Hematopoietic multipotent progenitor cell treated with erythropoietin and hydrocortisone succinate and interleukin-3 and kit ligand, for 8 days (in vitro differentiated cells): ENCODE measurements at regions not wholly inside any gene's neighbourhood (a gene's known extent, or its start where the extent isn't known, plus 50 kb on each side); places are given as distances from the start of the nearest gene placed in this dataset.
A peak's percentile ranks its signal among the peaks of the same experiment; 100 is the strongest.

ENCODE experiments used
- DNase-seq: peaks from one replicate; pipeline ENCODE4 v3.0.0-alpha.2; 2015

GRCh38 chr15:62722237-62722636 lies 320.3 kb upstream of the TPM1 start:
- no peak for DNase-seq

- no peak for DNase-seq
These were observed 316.1 kb upstream of the TPM1 start for GRCh38 chr15:62726461-62726860.

DNA sequence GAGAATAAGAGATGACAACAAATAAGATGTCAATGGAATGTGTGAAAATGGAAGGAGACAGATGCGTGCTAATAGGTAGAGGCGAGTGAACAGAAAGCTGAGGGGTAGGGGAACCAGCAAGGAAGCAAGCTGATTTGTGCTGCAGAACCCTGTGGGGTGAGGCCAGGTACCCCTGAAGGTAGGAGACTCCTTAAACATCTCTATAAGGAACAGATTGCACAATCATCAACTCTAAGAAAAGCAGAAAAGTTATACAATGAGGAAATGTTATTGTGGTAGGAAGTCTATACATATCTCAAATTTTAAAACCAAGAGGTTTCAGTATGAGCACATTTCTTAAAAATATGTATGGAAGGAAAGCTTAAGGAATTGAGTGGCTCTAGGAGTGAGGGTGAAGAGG lies 315.0 kb upstream of the TPM1 start:
- no peak for DNase-seq

GRCh38 chr15:62730825-62731224 lies 311.7 kb upstream of the TPM1 start:
- DNase-seq: no peak

GRCh38 chr15:62732078-62732477 lies 310.5 kb upstream of the TPM1 start:
- no peak for DNase-seq

- DNase-seq: no peak
These were observed 307.8 kb upstream of the TPM1 start for GRCh38 chr15:62734706-62735105.

DNA sequence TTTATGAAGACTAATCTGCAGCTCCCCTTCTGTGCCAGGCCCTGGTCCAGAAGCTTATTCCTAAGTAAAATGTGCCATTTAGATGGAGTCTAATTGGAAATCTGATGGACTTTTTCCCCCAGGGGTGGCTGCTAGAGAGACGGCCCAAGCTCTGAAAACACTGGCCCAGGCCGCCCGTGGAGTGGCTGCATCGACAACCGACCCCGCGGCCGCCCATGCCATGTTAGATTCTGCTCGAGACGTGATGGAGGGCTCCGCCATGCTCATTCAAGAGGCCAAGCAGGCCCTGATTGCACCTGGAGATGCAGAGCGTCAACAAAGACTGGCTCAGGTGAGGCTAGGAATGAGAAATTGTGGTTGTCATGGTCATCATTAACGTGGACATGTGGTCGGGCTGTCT lies 305.8 kb upstream of the TPM1 start:
- DNase-seq: no peak

- DNase-seq: no peak
These were observed 305.0 kb upstream of the TPM1 start for GRCh38 chr15:62737551-62737950.

DNA sequence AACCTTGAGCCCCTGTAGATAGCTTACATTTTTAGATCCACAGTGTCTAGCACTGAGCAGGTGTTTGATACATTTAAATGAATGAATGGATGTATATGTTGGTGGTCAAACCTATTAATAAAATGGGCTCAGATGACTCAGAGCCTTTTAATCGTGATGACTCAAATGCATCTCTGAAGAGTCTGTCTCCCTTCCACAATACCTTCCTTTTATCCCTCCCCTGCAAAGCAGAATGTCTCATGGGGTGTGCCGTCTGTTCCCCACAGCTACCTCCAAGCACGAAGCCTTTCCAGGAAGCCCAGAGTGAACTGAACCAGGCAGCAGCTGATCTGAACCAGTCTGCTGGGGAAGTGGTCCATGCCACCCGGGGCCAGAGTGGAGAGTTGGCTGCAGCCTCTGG lies 303.5 kb upstream of the TPM1 start:
- no peak for DNase-seq

- no peak for DNase-seq
These were observed 303.0 kb upstream of the TPM1 start for GRCh38 chr15:62739507-62739906.

DNA sequence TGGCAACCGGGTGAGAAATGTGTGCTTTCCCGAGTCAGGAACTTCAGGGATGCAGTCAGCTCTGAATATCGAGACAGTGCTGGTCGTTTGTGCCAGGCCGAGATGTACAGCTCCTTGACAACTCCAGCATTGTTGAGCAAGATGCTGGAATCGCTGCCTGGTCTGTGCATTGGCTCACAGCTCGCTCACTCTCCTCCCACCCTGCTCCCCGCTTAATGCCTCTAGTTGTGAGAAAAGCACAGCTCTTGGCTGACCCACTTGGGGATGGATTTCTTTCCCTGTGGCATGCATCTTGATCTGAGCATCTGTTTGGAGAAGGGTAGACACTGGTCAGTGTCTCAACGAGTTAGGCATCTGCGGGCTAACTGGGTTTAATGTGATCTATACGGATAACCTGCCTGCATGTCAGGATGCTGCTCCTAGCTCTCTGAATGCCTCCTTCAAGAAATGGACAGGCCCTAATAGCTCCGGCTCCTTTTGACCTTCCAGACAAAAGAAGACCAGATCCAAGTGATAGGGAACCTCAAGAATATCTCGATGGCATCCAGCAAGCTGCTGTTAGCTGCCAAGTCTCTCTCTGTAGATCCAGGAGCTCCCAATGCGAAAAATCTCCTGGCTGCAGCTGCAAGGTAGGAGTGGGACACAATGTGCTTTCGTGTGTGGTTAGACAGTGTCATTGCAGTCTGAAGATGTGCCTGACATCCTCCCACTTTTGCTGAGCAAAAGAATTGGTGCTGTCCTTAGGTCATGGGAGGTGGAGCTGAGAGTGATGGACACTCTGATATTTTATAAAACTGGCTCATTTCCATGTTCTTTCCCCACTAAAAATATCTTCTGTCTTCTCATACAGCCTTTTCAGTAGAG lies 302.2 kb upstream of the TPM1 start:
- no peak for DNase-seq

GRCh38 chr15:62741106-62741505 lies 301.4 kb upstream of the TPM1 start:
- no peak for DNase-seq

GRCh38 chr15:62742409-62743171 lies 300.0 kb upstream of the TPM1 start:
- peak; percentile 69 for DNase-seq

GRCh38 chr15:62745621-62746225 lies 296.8 kb upstream of the TPM1 start:
- no peak for DNase-seq

GRCh38 chr15:62748196-62748595 lies 294.4 kb upstream of the TPM1 start:
- DNase-seq: no peak

DNA sequence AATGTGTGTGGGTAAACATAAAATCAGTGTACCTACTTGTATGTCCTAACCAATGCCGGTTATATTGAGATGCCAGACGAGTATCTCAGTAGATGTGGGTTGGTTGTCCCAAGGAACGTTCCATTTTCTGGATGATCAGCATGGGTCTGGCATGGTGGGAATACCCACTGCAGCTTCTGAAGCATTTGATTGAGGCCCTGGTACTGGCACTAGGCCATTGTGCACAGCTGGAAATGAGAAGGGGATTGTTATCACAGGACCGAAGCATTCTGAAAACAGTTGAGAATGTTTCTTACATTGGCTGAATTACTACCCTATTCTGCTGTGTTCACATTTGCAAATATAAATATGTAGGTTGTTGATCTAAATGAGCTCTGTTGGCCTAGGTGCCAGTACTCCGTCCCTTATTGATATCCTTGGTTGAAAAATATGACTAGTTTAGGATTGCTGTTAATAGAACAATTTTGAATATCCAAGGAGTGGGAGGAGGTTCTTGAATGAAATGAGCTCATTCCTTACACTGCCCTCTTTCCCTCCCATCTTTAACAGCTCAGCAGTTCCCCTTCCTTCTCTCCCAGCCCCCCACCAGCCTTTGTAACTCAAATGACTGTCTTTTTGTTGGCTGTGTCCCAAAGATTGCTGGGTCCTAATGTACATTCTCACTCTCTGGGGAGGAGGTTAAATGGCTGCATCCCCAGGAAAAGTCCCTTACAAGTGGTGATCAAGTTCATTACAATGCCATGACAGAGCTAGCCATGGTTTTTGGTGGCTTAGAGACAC lies 293.3 kb upstream of the TPM1 start:
- no peak for DNase-seq

GRCh38 chr15:62750471-62750870 lies 292.1 kb upstream of the TPM1 start:
- DNase-seq: no peak

DNA sequence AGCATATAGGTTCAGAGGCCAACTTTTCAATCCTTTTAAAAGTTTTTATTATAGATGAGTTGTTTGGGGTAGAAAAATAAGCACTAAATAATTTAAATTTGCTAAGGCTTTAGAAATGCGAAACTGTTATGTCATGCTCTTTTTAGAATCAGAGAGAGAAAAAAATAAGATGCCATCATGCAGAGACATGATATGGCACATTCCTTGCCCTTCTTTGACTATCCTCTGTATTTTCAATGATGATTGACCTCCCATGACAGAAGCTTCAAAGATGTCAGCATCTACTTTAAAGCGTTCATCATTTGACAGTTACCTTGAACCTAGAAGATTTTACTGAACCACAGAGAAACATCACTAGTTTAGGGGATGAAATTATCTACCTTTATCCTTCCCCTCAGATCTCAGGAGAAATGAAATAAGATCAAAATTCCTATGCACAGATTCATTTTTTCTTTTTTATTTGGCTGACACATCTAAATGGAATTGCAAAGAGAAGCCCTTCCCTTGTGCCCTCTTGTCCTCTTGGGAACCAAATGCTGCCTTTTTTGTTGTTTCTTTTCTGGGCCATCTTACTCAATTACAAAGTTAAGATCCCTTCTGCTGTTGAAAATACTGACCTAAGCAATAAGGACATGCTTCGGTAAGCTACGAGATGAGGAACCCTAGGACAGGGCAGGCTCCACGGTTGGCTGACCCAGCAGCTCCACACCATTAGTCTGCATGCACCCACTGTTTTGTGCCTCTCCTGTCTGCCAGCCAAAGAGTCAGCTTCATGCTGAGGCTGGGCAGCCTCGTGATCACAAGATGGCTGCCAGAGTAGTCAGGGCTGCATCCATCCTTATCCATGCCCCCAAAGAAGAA lies 289.7 kb upstream of the TPM1 start:
- DNase-seq: no peak

GRCh38 chr15:62753518-62754221 lies 288.9 kb upstream of the TPM1 start:
- no peak for DNase-seq

GRCh38 chr15:62756326-62756994 lies 286.1 kb upstream of the TPM1 start:
- DNase-seq: no peak

GRCh38 chr15:62756995-62757360 lies 285.6 kb upstream of the TPM1 start:
- DNase-seq: no peak
